HG03442 (cell line): ENCODE measurements at regions not wholly inside any gene's neighbourhood (a gene's known extent, or its start where the extent isn't known, plus 50 kb on each side); places are given as distances from the start of the nearest gene placed in this dataset.

Experiments
- ATAC-seq: cut with Tn5 transposase; IDR thresholded peaks from one replicate; pipeline ENCODE4 v1.9.1; 2021; ENCODE audit warnings: mild to moderate bottlenecking, moderate library complexity; ENCODE audit not compliant: unreplicated experiment

GRCh38 chr1:213371847-213372619 lies 321.0 kb downstream of the RPS6KC1 start:
- ATAC-seq = no peak

- ATAC-seq = peak; percentile 89
These were observed 323.3 kb downstream of the RPS6KC1 start for GRCh38 chr1:213374369-213374768.

GRCh38 chr1:213375002-213375401 lies 324.0 kb downstream of the RPS6KC1 start:
- no peak for ATAC-seq

GRCh38 chr1:213376862-213377372 lies 325.9 kb downstream of the RPS6KC1 start:
- ATAC-seq = no peak

- ATAC-seq = no peak
These were observed 329.8 kb downstream of the RPS6KC1 start for GRCh38 chr1:213380865-213381264.

- no peak for ATAC-seq
These were observed 330.6 kb downstream of the RPS6KC1 start for GRCh38 chr1:213381572-213382084.

GRCh38 chr1:213383465-213383864 lies 332.4 kb downstream of the RPS6KC1 start:
- no peak for ATAC-seq

GRCh38 chr1:213385201-213385600 lies 334.2 kb downstream of the RPS6KC1 start:
- no peak for ATAC-seq

- no peak for ATAC-seq
These were observed 334.8 kb downstream of the RPS6KC1 start for GRCh38 chr1:213385806-213386324.

GRCh38 chr1:213387380-213388015 lies 336.5 kb downstream of the RPS6KC1 start:
- no peak for ATAC-seq

GRCh38 chr1:213388199-213388598 lies 337.2 kb downstream of the RPS6KC1 start:
- ATAC-seq = no peak

GRCh38 chr1:213389061-213389581 lies 338.1 kb downstream of the RPS6KC1 start:
- ATAC-seq = no peak

GRCh38 chr1:213391445-213391844 lies 340.4 kb downstream of the RPS6KC1 start:
- no peak for ATAC-seq

GRCh38 chr1:213393860-213394259 lies 342.8 kb downstream of the RPS6KC1 start:
- no peak for ATAC-seq

GRCh38 chr1:213394837-213395236 lies 343.8 kb downstream of the RPS6KC1 start:
- no peak for ATAC-seq

GRCh38 chr1:213397638-213398037 lies 346.6 kb downstream of the RPS6KC1 start:
- ATAC-seq = no peak

- no peak for ATAC-seq
These were observed 348.7 kb downstream of the RPS6KC1 start for GRCh38 chr1:213399695-213400094.

- no peak for ATAC-seq
These were observed 358.2 kb downstream of the RPS6KC1 start for GRCh38 chr1:213409208-213409631.

GRCh38 chr1:213409971-213410370 lies 358.9 kb downstream of the RPS6KC1 start:
- ATAC-seq = no peak

- ATAC-seq = no peak
These were observed 363.3 kb downstream of the RPS6KC1 start for GRCh38 chr1:213414346-213414745.

- no peak for ATAC-seq
These were observed 363.9 kb downstream of the RPS6KC1 start for GRCh38 chr1:213414911-213415310.
